ENCODE measurements at regions not wholly inside any gene's neighbourhood (a gene's known extent, or its start where the extent isn't known, plus 50 kb on each side); places are given as distances from the start of the nearest gene placed in this dataset.
A peak's percentile ranks its signal among the peaks of the same experiment; 100 is the strongest.

GRCh38 chr14:43697003-43697402, 810.1 kb downstream of the FSCB start:
- Mint-ChIP-seq H3K4me3 (no peak overlapping the region), H3K27ac (no peak overlapping the region), H3K36me3 (ENCODE audit: low read depth) (peaks cover 2% of the 10 kb centered on the region; the same call in 2 of the 3 replicates), H3K27me3 (ENCODE audit: insufficient read depth, low read depth, poor library complexity) (peaks cover 2% of the 10 kb centered on the region), H3K4me1 (no peaks in the 10 kb centered on the region), H3K9me3 (peaks cover 8% of the 10 kb centered on the region; the same call in 2 of the 3 replicates)
- H3K4me1 ChIP-seq (ENCODE audit: insufficient read depth), result no peaks in the 10 kb centered on the region
- no peaks in the 10 kb centered on the region for H3K79me2 ChIP-seq (replicated peaks; ENCODE audit: insufficient read depth)
- no peak for DNase-seq (ENCODE audit: low spot score)
- no peaks in the 10 kb centered on the region for H4K20me1 ChIP-seq (replicated peaks; ENCODE audit: insufficient read depth)
- no peak overlapping the region for H2AFZ ChIP-seq
- H3K27me3 ChIP-seq (ENCODE audit: insufficient read depth), result no peaks in the 10 kb centered on the region
- H3F3A ChIP-seq (replicated peaks; ENCODE audit: low read depth), result no peaks in the 10 kb centered on the region
- no peak overlapping the region for H3K27ac ChIP-seq (ENCODE audit: low read depth)
- no peak overlapping the region for H3K4me3 ChIP-seq
- ATAC-seq, result no peak
- H3K9me2 ChIP-seq (ENCODE audit: insufficient read depth), result no peaks in the 10 kb centered on the region
- TF ChIP-seq, protein P1, sequence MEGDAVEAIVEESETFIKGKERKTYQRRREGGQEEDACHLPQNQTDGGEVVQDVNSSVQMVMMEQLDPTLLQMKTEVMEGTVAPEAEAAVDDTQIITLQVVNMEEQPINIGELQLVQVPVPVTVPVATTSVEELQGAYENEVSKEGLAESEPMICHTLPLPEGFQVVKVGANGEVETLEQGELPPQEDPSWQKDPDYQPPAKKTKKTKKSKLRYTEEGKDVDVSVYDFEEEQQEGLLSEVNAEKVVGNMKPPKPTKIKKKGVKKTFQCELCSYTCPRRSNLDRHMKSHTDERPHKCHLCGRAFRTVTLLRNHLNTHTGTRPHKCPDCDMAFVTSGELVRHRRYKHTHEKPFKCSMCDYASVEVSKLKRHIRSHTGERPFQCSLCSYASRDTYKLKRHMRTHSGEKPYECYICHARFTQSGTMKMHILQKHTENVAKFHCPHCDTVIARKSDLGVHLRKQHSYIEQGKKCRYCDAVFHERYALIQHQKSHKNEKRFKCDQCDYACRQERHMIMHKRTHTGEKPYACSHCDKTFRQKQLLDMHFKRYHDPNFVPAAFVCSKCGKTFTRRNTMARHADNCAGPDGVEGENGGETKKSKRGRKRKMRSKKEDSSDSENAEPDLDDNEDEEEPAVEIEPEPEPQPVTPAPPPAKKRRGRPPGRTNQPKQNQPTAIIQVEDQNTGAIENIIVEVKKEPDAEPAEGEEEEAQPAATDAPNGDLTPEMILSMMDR (conservative IDR thresholded peaks at IDR 0.05; ENCODE audit: low read depth in 2 of 2), result peak in 1 of 2 experiments; percentile 51; a peak in 3 of 4 replicates
- TF ChIP-seq EZH2 (IDR thresholded peaks at IDR 0.05; ENCODE audit: low read depth, unreplicated experiment), result no peak
- no peaks in the 10 kb centered on the region for H3K36me3 ChIP-seq (ENCODE audit: insufficient read depth)
- no peak overlapping the region for H3K4me2 ChIP-seq

DNA sequence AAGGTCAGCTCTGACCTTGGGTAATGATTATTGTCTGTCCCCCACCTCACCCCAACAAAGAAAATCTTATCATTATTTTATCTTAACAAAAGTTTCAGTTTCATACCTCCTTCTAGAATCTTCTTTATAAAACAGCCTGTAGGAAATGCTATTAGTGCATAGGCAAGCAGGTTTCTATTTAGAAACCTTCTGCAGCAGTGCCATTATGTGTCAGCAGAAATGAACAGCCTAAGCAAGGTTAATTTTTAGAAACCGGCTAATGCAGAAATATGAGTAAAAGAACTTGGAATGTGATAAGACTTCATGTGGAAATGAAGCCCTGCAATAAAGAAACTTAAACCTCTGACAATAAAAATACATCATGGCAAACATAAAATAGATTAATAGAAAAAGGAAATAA, 814.4 kb downstream of the FSCB start:
- no peaks in the 10 kb centered on the region for H3K27me3 ChIP-seq (ENCODE audit: insufficient read depth)
- TF ChIP-seq, protein P1 (conservative IDR thresholded peaks at IDR 0.05; ENCODE audit: low read depth in 2 of 2), result no peak
- TF ChIP-seq EZH2phosphoT487 (IDR thresholded peaks at IDR 0.05; ENCODE audit: unreplicated experiment), result no peak
- TF ChIP-seq REST (IDR thresholded peaks at IDR 0.05; ENCODE audit: unreplicated experiment), result no peak
- TF ChIP-seq, protein P2, sequence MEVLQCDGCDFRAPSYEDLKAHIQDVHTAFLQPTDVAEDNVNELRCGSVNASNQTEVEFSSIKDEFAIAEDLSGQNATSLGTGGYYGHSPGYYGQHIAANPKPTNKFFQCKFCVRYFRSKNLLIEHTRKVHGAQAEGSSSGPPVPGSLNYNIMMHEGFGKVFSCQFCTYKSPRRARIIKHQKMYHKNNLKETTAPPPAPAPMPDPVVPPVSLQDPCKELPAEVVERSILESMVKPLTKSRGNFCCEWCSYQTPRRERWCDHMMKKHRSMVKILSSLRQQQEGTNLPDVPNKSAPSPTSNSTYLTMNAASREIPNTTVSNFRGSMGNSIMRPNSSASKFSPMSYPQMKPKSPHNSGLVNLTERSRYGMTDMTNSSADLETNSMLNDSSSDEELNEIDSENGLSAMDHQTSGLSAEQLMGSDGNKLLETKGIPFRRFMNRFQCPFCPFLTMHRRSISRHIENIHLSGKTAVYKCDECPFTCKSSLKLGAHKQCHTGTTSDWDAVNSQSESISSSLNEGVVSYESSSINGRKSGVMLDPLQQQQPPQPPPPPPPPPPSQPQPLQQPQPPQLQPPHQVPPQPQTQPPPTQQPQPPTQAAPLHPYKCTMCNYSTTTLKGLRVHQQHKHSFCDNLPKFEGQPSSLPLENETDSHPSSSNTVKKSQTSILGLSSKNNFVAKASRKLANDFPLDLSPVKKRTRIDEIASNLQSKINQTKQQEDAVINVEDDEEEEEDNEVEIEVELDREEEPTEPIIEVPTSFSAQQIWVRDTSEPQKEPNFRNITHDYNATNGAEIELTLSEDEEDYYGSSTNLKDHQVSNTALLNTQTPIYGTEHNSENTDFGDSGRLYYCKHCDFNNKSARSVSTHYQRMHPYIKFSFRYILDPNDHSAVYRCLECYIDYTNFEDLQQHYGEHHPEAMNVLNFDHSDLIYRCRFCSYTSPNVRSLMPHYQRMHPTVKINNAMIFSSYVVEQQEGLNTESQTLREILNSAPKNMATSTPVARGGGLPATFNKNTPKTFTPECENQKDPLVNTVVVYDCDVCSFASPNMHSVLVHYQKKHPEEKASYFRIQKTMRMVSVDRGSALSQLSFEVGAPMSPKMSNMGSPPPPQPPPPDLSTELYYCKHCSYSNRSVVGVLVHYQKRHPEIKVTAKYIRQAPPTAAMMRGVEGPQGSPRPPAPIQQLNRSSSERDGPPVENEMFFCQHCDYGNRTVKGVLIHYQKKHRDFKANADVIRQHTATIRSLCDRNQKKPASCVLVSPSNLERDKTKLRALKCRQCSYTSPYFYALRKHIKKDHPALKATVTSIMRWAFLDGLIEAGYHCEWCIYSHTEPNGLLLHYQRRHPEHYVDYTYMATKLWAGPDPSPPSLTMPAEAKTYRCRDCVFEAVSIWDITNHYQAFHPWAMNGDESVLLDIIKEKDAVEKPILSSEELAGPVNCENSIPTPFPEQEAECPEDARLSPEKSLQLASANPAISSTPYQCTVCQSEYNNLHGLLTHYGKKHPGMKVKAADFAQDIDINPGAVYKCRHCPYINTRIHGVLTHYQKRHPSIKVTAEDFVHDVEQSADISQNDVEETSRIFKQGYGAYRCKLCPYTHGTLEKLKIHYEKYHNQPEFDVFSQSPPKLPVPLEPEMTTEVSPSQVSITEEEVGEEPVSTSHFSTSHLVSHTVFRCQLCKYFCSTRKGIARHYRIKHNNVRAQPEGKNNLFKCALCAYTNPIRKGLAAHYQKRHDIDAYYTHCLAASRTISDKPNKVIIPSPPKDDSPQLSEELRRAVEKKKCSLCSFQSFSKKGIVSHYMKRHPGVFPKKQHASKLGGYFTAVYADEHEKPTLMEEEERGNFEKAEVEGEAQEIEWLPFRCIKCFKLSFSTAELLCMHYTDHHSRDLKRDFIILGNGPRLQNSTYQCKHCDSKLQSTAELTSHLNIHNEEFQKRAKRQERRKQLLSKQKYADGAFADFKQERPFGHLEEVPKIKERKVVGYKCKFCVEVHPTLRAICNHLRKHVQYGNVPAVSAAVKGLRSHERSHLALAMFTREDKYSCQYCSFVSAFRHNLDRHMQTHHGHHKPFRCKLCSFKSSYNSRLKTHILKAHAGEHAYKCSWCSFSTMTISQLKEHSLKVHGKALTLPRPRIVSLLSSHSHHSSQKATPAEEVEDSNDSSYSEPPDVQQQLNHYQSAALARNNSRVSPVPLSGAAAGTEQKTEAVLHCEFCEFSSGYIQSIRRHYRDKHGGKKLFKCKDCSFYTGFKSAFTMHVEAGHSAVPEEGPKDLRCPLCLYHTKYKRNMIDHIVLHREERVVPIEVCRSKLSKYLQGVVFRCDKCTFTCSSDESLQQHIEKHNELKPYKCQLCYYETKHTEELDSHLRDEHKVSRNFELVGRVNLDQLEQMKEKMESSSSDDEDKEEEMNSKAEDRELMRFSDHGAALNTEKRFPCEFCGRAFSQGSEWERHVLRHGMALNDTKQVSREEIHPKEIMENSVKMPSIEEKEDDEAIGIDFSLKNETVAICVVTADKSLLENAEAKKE (CRISPR knock-in tag; IDR thresholded peaks at IDR 0.05), result no peak
- TF ChIP-seq POLR2AphosphoS5 (IDR thresholded peaks at IDR 0.05; ENCODE audit: low read depth), result no peak

More for the DNA sequence above, 814.4 kb downstream of the FSCB start:
- Histone ChIP-seq H3K4me2 (no peak overlapping the region), H2AFZ (no peak overlapping the region), H3K9me2 (ENCODE audit: insufficient read depth) (no peaks in the 10 kb centered on the region), H3F3A (replicated peaks; ENCODE audit: low read depth) (no peaks in the 10 kb centered on the region), H3K4me1 (ENCODE audit: insufficient read depth) (no peaks in the 10 kb centered on the region), H3K79me2 (replicated peaks; ENCODE audit: insufficient read depth) (no peaks in the 10 kb centered on the region), H3K36me3 (ENCODE audit: insufficient read depth) (no peaks in the 10 kb centered on the region), H4K20me1 (replicated peaks; ENCODE audit: insufficient read depth) (no peaks in the 10 kb centered on the region), H3K4me3 (no peak overlapping the region), H3K27ac (ENCODE audit: low read depth) (no peak overlapping the region)
- Mint-ChIP-seq H3K36me3 (ENCODE audit: low read depth) (no peaks in the 10 kb centered on the region), H3K9me3 (0 out of 3 replicates have a peak, but pooled peaks cover 3% of the 10 kb centered on the region), H3K4me3 (no peak overlapping the region), H3K4me1 (no peaks in the 10 kb centered on the region), H3K27ac (no peak overlapping the region), H3K27me3 (ENCODE audit: insufficient read depth, low read depth, poor library complexity) (no peaks in the 10 kb centered on the region)
- ATAC-seq (no peak), DNase-seq (ENCODE audit: low spot score) (no peak)

Measured in GM23338 (cell line).